WTC11 (cell line): ENCODE measurements at regions not wholly inside any gene's neighbourhood (a gene's known extent, or its start where the extent isn't known, plus 50 kb on each side); places are given as distances from the start of the nearest gene placed in this dataset.

ENCODE experiments used
- ATAC-seq: fragments of 200-7000 bp; cut with Tn5 transposase; 2 replicates; pipeline ENCODE4 v1.10.0; 2021; ENCODE audit warnings: mild to moderate bottlenecking, moderate library complexity
- CTCF ChIA-PET: fragments of 300-600 bp; sonication (Branson Sonifier 250); formaldehyde crosslinking; loops from one replicate; lab custom pipeline; 2021; ENCODE audit warnings: antibody characterized with exemption; lab: Charles Lee
- POLR2A ChIA-PET: fragments of 350-600 bp; sonication (Branson Sonifier 250); formaldehyde crosslinking; loops from one replicate; lab custom pipeline; 2021; ENCODE audit warnings: antibody characterized with exemption; lab: Charles Lee
- DNase-seq: peaks from one replicate; pipeline ENCODE4 v3.0.0; 2021; ENCODE audit warnings: low spot score
- H3K27ac Mint-ChIP-seq: 2 replicates; pipeline ENCODE4 v1.8.0; 2021; ENCODE audit warnings: mixed read lengths
- H3K27me3 Mint-ChIP-seq: 2 replicates; pipeline ENCODE4 v1.8.0; 2021; ENCODE audit warnings: low read depth, mild to moderate bottlenecking, moderate library complexity, mixed read lengths
- H3K36me3 Mint-ChIP-seq: 2 replicates; pipeline ENCODE4 v1.8.0; 2021; ENCODE audit warnings: mixed read lengths
- H3K4me1 Mint-ChIP-seq: 2 replicates; pipeline ENCODE4 v1.8.0; 2022; ENCODE audit warnings: mixed read lengths
- H3K4me3 Mint-ChIP-seq: 2 replicates; pipeline ENCODE4 v1.8.0; 2021; ENCODE audit warnings: mild to moderate bottlenecking, moderate library complexity, mixed read lengths
- H3K9me3 Mint-ChIP-seq: 2 replicates; pipeline ENCODE4 v1.8.0; 2021; ENCODE audit warnings: mixed read lengths
- CBFB ChIP-seq: sonication (generic); formaldehyde crosslinking; IDR thresholded peaks from 2 replicates; pipeline ENCODE4 v1.8.1; 2022; ENCODE audit warnings: mild to moderate bottlenecking, low read depth, missing genetic modification reagents
- E2F4 ChIP-seq: sonication (generic); formaldehyde crosslinking; IDR thresholded peaks from 2 replicates; pipeline ENCODE4 v1.8.1; 2022; ENCODE audit warnings: low read depth, mild to moderate bottlenecking, moderate library complexity, missing genetic modification reagents, borderline replicate concordance
- EMX1 ChIP-seq: fragments of 250-450 bp; sonication (Bioruptor Pico); IDR thresholded peaks from 2 replicates; pipeline ENCODE4 v1.8.0; 2021; ENCODE audit warnings: mild to moderate bottlenecking
- GRHL2 ChIP-seq: fragments of 250-450 bp; sonication (Bioruptor Pico); IDR thresholded peaks from 2 replicates; pipeline ENCODE4 v1.8.0; 2022; ENCODE audit warnings: mild to moderate bottlenecking, moderate library complexity; ENCODE audit not compliant: insufficient replicate concordance, severe bottlenecking
- NFATC4 ChIP-seq: fragments of 250-450 bp; sonication (Bioruptor Pico); IDR thresholded peaks from 2 replicates; pipeline ENCODE4 v1.9.0; 2021; ENCODE audit warnings: mild to moderate bottlenecking
- NFE2L1 ChIP-seq: sonication (generic); formaldehyde crosslinking; IDR thresholded peaks from 2 replicates; pipeline ENCODE4 v1.8.1; 2023; ENCODE audit warnings: missing genetic modification reagents
- PRDM15 ChIP-seq: sonication (generic); formaldehyde crosslinking; IDR thresholded peaks from 2 replicates; pipeline ENCODE4 v1.8.0; 2022; ENCODE audit warnings: missing genetic modification reagents
- RELA ChIP-seq: sonication (generic); formaldehyde crosslinking; IDR thresholded peaks from 2 replicates; pipeline ENCODE4 v1.8.1; 2022; ENCODE audit warnings: missing genetic modification reagents, mild to moderate bottlenecking, borderline replicate concordance
- SOX15 ChIP-seq: fragments of 250-450 bp; sonication (Bioruptor Pico); IDR thresholded peaks from 2 replicates; pipeline ENCODE4 v1.9.0; 2021; ENCODE audit warnings: mild to moderate bottlenecking
- ZBTB43 ChIP-seq: sonication (generic); formaldehyde crosslinking; IDR thresholded peaks from 2 replicates; pipeline ENCODE4 v1.8.1; 2023; ENCODE audit warnings: mild to moderate bottlenecking, missing genetic modification reagents
- ZMAT4 ChIP-seq: fragments of 250-450 bp; sonication (Bioruptor Pico); IDR thresholded peaks from 2 replicates; pipeline ENCODE4 v1.9.0; 2021; ENCODE audit warnings: mild to moderate bottlenecking
- ZNF219 ChIP-seq: sonication (generic); formaldehyde crosslinking; IDR thresholded peaks from 2 replicates; pipeline ENCODE4 v1.8.0; 2023; ENCODE audit warnings: missing genetic modification reagents, mild to moderate bottlenecking, borderline replicate concordance
- ZNF232 ChIP-seq: sonication (generic); formaldehyde crosslinking; IDR thresholded peaks from 2 replicates; pipeline ENCODE4 v1.8.0; 2022; ENCODE audit warnings: mild to moderate bottlenecking, missing genetic modification reagents
- ZNF263 ChIP-seq: sonication (generic); formaldehyde crosslinking; IDR thresholded peaks from 2 replicates; pipeline ENCODE4 v1.8.1; 2022; ENCODE audit warnings: low read depth, mild to moderate bottlenecking, moderate library complexity, missing genetic modification reagents
- ZNF317 ChIP-seq: sonication (generic); formaldehyde crosslinking; IDR thresholded peaks from 2 replicates; pipeline ENCODE4 v1.8.1; 2023; ENCODE audit warnings: low read depth, mild to moderate bottlenecking, moderate library complexity, missing genetic modification reagents, borderline replicate concordance
- TF ChIP-seq, protein P1 (sequence below): sonication (generic); formaldehyde crosslinking; IDR thresholded peaks from 2 replicates; pipeline ENCODE4 v1.8.1; 2023; ENCODE audit warnings: mild to moderate bottlenecking, missing genetic modification reagents, moderate library complexity
- TF ChIP-seq, protein P2 (sequence below): fragments of 250-450 bp; sonication (Bioruptor Pico); IDR thresholded peaks from 2 replicates; pipeline ENCODE4 v1.8.0; 2021; ENCODE audit warnings: mild to moderate bottlenecking
- TF ChIP-seq, protein P3 (sequence below): sonication (generic); formaldehyde crosslinking; IDR thresholded peaks from 2 replicates; pipeline ENCODE4 v1.8.1; 2022; ENCODE audit warnings: low read depth, missing genetic modification reagents, borderline replicate concordance
- TF ChIP-seq, protein P4 (sequence below): sonication (generic); formaldehyde crosslinking; IDR thresholded peaks from 2 replicates; pipeline ENCODE4 v1.8.0; 2023; ENCODE audit warnings: missing genetic modification reagents, mild to moderate bottlenecking, borderline replicate concordance
- TF ChIP-seq, protein P5 (sequence below): sonication (generic); formaldehyde crosslinking; IDR thresholded peaks from 2 replicates; pipeline ENCODE4 v1.8.0; 2022; ENCODE audit warnings: mild to moderate bottlenecking, missing genetic modification reagents

DNA sequence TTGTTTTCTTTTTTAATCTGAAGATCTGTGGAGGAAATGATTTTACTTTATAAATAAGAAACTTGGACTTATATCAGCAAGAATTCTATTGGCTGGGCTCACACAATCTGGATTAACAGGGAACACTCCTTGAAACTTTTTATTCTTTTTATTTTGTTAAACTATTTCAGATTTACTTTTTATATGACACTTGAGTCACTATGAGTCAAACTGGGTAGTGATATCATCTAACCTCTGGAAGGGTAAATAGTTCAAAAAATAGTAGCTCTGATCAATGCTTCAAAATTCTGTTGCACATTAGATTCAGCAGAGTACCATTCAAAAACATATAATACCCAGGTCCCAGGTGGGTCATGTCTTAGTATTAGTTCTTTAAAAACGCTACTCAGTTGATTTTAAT, 55.1 kb upstream of the NBEA start:
- TF ChIP-seq GRHL2 (CRISPR knock-in tag) (no peak), PRDM15 (CRISPR knock-in tag) (no peak), EMX1 (CRISPR knock-in tag) (no peak), ZMAT4 (no peak), SOX15 (CRISPR knock-in tag) (no peak), NFE2L1 (CRISPR knock-in tag) (no peak), ZNF219 (CRISPR knock-in tag) (no peak), RELA (CRISPR knock-in tag) (no peak), NFATC4 (CRISPR knock-in tag) (no peak), ZNF232 (CRISPR knock-in tag) (no peak), ZNF263 (CRISPR knock-in tag) (no peak), ZBTB43 (CRISPR knock-in tag) (no peak), E2F4 (CRISPR knock-in tag) (no peak), ZNF317 (CRISPR knock-in tag) (no peak), CBFB (CRISPR knock-in tag) (no peak)
- TF ChIP-seq, protein P1, sequence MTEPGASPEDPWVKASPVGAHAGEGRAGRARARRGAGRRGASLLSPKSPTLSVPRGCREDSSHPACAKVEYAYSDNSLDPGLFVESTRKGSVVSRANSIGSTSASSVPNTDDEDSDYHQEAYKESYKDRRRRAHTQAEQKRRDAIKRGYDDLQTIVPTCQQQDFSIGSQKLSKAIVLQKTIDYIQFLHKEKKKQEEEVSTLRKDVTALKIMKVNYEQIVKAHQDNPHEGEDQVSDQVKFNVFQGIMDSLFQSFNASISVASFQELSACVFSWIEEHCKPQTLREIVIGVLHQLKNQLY (CRISPR knock-in tag), result no peak
- TF ChIP-seq, protein P2, sequence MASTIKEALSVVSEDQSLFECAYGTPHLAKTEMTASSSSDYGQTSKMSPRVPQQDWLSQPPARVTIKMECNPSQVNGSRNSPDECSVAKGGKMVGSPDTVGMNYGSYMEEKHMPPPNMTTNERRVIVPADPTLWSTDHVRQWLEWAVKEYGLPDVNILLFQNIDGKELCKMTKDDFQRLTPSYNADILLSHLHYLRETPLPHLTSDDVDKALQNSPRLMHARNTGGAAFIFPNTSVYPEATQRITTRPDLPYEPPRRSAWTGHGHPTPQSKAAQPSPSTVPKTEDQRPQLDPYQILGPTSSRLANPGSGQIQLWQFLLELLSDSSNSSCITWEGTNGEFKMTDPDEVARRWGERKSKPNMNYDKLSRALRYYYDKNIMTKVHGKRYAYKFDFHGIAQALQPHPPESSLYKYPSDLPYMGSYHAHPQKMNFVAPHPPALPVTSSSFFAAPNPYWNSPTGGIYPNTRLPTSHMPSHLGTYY (CRISPR knock-in tag), result no peak
- TF ChIP-seq, protein P3, sequence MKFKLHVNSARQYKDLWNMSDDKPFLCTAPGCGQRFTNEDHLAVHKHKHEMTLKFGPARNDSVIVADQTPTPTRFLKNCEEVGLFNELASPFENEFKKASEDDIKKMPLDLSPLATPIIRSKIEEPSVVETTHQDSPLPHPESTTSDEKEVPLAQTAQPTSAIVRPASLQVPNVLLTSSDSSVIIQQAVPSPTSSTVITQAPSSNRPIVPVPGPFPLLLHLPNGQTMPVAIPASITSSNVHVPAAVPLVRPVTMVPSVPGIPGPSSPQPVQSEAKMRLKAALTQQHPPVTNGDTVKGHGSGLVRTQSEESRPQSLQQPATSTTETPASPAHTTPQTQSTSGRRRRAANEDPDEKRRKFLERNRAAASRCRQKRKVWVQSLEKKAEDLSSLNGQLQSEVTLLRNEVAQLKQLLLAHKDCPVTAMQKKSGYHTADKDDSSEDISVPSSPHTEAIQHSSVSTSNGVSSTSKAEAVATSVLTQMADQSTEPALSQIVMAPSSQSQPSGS (CRISPR knock-in tag), result no peak
- TF ChIP-seq, protein P4, sequence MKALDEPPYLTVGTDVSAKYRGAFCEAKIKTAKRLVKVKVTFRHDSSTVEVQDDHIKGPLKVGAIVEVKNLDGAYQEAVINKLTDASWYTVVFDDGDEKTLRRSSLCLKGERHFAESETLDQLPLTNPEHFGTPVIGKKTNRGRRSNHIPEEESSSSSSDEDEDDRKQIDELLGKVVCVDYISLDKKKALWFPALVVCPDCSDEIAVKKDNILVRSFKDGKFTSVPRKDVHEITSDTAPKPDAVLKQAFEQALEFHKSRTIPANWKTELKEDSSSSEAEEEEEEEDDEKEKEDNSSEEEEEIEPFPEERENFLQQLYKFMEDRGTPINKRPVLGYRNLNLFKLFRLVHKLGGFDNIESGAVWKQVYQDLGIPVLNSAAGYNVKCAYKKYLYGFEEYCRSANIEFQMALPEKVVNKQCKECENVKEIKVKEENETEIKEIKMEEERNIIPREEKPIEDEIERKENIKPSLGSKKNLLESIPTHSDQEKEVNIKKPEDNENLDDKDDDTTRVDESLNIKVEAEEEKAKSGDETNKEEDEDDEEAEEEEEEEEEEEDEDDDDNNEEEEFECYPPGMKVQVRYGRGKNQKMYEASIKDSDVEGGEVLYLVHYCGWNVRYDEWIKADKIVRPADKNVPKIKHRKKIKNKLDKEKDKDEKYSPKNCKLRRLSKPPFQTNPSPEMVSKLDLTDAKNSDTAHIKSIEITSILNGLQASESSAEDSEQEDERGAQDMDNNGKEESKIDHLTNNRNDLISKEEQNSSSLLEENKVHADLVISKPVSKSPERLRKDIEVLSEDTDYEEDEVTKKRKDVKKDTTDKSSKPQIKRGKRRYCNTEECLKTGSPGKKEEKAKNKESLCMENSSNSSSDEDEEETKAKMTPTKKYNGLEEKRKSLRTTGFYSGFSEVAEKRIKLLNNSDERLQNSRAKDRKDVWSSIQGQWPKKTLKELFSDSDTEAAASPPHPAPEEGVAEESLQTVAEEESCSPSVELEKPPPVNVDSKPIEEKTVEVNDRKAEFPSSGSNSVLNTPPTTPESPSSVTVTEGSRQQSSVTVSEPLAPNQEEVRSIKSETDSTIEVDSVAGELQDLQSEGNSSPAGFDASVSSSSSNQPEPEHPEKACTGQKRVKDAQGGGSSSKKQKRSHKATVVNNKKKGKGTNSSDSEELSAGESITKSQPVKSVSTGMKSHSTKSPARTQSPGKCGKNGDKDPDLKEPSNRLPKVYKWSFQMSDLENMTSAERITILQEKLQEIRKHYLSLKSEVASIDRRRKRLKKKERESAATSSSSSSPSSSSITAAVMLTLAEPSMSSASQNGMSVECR, result no peak
- TF ChIP-seq, protein P5, sequence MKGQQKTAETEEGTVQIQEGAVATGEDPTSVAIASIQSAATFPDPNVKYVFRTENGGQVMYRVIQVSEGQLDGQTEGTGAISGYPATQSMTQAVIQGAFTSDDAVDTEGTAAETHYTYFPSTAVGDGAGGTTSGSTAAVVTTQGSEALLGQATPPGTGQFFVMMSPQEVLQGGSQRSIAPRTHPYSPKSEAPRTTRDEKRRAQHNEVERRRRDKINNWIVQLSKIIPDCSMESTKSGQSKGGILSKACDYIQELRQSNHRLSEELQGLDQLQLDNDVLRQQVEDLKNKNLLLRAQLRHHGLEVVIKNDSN, result no peak
- DNase-seq (no peak), ATAC-seq (no peak)
- H3K27me3 Mint-ChIP-seq, result no peaks in the 10 kb centered on the region
- no peak overlapping the region for H3K4me3 Mint-ChIP-seq
- peaks cover 13% of the 10 kb centered on the region for H3K4me1 Mint-ChIP-seq
- H3K9me3 Mint-ChIP-seq, result peaks cover 4% of the 10 kb centered on the region; the same call in 1 of the 2 replicates
- H3K36me3 Mint-ChIP-seq, result no peaks in the 10 kb centered on the region
- POLR2A ChIA-PET, result interaction anchor here (0.6 kb wide), 1 partner anchor 251 kb away, joined by 4 read pairs; no protein-coding TSS in a partner anchor
- no peak overlapping the region for H3K27ac Mint-ChIP-seq
- CTCF ChIA-PET, result interaction anchor here (0.5 kb wide), 1 partner anchor 41 kb away, joined by 3 read pairs; no protein-coding TSS in a partner anchor
